ENCODE measurements at regions not wholly inside any gene's neighbourhood (a gene's known extent, or its start where the extent isn't known, plus 50 kb on each side); places are given as distances from the start of the nearest gene placed in this dataset.
"Not testable (repeated sequence)": the region's sequence is repeated elsewhere in the genome, so short reads cannot be mapped to it uniquely, and the experiment has no call there.

GRCh38 chr2:130289780-130290179, 52.9 kb upstream of the IMP4 start:
- no peak for DNase-seq (ENCODE audit: low read depth in 2 of 3, low spot score in 2 of 3)

- DNase-seq (ENCODE audit: low read depth in 2 of 3, low spot score in 2 of 3) = peak in 1 of 3 donors; percentile 1
Measured at GRCh38 chr2:130288467-130289403, 54.0 kb upstream of the IMP4 start.

DNA sequence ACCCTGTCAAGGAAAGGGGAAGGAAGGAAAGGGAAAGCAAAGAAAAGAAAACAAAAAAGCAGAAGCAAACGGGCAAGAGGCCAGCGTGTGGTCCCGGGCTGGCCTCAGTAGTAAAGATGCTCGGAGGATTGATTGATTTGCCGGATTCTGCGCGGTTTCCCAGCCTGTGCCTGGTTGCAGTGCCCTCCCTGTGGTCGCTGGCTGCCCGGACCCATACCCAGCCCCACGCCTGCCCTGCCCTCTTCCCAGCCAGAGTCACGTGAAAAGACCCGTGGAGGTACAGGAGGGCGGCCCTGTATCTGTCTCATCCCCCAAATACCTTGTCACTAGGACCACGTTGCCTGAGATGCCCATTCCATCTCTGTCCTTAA, 55.1 kb upstream of the IMP4 start:
- no peak for DNase-seq (ENCODE audit: low read depth in 2 of 3, low spot score in 2 of 3)

DNA sequence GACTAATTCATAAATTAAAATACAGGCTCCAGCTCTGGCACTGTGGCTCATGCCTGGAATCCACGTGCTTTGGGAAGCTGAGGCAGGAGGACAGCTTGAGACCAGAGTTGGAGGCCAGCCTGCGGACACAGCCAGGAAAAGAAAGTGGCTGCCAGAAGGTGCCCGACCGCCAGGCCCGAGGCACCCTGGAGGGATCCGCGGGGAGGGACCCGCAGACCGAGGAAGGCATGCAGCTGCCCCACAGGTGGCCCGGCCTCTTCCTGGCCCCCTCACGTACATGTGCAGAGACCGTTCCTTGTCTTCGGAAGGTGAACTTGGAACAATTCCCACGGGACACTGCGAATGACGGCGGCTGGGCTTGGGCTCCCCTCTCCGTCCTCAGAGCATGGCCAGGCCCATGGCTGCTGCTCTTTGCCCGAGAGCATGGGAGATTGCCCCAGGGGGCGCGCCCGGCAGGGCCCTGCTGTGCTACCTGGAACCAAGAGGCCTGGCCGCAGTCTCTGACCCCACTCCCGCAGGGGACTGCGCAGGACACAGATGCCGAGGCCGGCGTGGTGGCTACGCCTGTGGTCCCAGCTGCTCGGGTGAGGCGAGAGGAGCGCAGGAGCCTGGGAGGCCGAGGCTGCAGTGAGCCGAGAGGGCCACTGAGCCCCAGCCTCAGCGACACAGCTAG, 55.6 kb upstream of the IMP4 start:
- DNase-seq (ENCODE audit: low read depth in 2 of 3, low spot score in 2 of 3) = no peak

- DNase-seq (ENCODE audit: low read depth in 2 of 3, low spot score in 2 of 3) = not testable (repeated sequence)
Measured at GRCh38 chr2:130283341-130283869, 59.3 kb upstream of the IMP4 start.

GRCh38 chr2:130279551-130279950, 63.1 kb upstream of the IMP4 start:
- DNase-seq (ENCODE audit: low read depth in 2 of 3, low spot score in 2 of 3) = not testable (repeated sequence)

- not testable (repeated sequence) for DNase-seq (ENCODE audit: low read depth in 2 of 3, low spot score in 2 of 3)
Measured at GRCh38 chr2:130268333-130268732, 70.1 kb upstream of the TUBA3E start.

DNA sequence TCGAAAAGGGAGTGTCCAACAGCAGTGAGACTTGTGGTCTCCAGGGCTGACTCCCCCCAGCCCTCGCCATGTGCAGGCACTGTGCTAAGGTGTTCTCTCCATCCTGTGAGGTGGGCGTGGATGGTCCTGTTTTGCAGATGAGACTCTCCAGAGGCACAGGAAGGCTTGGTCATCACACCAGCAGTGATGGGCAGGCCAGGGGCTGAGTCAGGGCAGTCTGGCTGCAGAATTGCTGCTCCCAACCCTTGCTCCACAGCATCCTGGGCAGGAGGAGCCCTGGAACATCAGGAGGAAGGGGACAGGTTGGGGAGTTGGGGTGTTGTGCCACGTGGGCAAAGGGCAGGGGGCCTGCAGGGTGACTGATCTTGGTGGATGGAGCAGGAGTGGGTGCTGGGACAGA, 69.3 kb upstream of the TUBA3E start:
- DNase-seq (ENCODE audit: low read depth in 2 of 3, low spot score in 2 of 3) = not testable (repeated sequence)

DNA sequence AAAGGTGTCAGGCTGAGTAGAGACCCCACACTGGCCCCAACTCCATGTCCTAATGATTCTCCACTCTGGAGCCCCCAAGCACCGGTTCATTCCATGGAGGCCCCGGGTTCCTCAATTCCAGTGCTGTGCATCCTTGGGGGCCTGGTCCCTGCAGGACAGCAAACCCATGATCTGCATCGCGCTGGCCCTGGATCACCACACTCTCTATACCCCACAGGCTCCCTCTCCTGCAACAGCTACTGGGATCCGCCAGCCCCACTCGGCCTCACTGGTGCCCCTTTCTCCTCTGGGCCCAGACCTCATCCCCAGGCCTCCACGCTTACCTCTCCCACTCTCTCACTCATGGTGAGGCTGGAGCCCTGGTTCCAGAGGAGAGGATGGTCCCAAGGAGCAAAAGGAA, 68.6 kb upstream of the TUBA3E start:
- not testable (repeated sequence) for DNase-seq (ENCODE audit: low read depth in 2 of 3, low spot score in 2 of 3)

DNA sequence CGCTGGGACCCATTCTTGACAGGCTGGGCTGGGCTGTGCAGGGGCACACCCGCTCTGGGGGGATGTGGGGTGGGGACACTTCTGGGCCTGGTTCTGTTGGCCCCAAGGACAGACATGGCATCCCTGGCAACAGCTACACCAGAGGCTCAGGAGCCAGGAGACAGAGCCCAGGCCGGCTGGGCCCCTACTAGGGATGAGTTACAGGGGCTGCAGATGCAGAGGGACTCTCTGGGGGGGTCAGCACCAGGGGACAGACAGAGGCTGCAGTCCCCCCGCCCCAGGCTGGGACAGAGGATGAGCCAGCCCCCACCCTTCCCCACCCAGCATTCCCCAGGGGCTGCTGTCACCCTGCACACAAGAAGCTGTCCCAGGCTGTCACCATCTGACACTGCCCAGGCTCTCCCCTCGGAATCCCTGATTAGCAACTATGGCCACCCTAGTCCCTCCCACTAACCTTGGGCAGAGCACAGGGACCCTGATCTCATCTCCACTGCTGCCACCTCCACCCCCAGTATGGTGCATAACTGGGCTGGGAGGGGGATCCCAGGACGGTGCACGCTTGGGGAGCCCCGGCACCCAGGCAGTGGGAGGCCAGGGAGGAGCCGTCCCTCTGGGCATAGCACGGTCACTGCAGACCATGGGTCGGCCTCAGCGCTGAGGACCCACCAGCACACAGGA, 67.5 kb upstream of the TUBA3E start:
- not testable (repeated sequence) for DNase-seq (ENCODE audit: low read depth in 2 of 3, low spot score in 2 of 3)

DNA sequence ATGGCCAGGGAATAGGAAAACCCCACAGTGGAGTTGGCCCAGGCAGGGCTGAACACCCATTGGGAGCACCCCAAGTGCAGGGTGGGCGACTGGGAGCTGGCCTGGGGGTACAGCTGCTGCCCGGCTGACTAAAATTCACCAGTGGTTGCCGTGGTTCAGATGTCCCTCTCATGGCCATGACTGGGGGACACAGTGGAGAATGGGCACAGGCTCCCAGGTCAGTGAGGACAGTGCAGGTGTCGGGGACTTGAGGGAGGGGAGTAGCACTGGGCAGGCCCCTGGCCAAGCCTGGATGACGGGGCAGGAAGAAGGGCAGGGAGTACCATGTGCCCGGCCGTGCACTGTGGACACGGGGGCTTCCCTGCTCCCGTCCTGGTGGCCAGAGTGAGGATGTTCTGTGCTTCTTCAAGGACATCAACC, 66.7 kb upstream of the TUBA3E start:
- not testable (repeated sequence) for DNase-seq (ENCODE audit: low read depth in 2 of 3, low spot score in 2 of 3)

GRCh38 chr2:130264501-130264900, 66.3 kb upstream of the TUBA3E start:
- DNase-seq (ENCODE audit: low read depth in 2 of 3, low spot score in 2 of 3) = no peak

DNA sequence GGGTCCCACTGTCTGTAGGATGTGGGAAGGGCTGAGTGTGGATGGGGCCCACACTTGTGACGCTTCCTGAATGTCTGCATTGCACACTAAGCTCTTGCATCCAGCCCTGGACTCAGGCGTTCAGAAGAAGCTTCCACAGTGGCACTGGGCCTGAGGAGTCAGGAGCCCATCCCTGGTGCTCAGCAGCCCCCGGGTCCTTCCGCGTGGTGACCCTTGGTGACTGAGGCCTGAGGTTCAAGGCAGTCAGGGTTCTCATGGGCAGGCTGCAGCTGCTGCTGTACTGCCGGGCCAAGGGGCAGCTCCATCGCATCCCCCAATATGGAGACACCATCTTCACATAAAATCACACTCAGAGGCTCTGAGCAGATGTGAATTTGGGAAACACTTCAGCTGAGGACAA, 65.8 kb upstream of the TUBA3E start:
- no peak for DNase-seq (ENCODE audit: low read depth in 2 of 3, low spot score in 2 of 3)

DNA sequence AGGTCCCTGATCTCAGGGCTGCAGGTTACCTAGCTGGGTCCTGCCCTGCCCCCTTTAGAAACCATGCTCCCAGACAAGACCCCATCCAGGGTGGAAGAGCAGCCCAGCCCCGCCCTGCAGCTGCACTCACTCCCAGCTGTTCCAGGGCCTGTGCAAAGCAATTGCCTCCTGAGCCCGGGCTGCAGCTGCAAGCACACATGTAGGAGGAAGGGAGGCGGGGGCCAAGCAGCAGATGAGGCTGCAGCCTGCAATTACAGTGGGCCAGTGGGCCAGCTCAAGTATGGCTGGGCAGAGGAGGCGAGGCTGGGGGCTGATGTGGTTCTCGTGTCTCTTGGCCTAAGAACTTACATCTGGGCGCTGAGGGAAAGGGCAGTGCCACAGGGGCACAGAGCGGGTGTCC, 65.4 kb upstream of the TUBA3E start:
- no peak for DNase-seq (ENCODE audit: low read depth in 2 of 3, low spot score in 2 of 3)

- no peak for DNase-seq (ENCODE audit: low read depth in 2 of 3, low spot score in 2 of 3)
Measured at GRCh38 chr2:130261970-130262760, 63.9 kb upstream of the TUBA3E start.

DNA sequence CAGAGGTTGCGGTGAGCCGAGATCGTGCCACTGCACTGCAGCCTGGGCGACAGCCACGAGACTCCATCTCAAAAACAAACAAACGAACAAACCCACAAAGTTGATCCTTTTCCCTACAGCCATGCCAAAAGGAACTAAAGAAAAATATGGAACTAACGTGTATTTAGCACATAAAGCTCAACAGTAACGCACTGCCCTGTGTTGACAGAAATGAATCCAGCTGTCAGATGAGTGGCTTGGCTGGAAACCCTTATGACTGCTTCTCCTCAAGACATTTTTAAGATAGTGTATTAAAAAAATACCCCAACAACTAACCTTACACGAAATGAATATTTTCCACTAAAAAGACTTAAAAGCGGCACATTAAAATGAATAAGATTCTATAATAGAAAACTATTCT, 62.9 kb upstream of the TUBA3E start:
- no peak for DNase-seq (ENCODE audit: low read depth in 2 of 3, low spot score in 2 of 3)

DNA sequence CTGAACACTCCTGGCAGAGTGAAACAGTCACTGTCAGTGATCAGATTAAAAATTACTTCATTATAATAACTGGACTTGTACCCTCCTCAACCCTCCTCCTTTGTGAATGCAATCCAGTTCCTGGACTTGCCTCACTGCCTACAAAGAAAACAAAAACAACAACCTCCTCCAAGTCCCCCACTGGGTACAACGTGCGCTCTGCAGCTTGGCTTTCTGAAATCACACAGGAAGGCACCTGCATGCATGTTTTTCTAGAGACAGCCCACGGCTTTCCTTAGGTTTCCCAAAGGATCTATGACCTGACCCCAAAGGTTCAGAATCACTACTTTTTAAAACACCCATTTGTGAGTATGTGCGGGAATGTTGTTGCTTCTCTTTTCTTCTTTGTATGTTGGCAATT, 61.4 kb upstream of the TUBA3E start:
- DNase-seq (ENCODE audit: low read depth in 2 of 3, low spot score in 2 of 3) = no peak

- no peak for DNase-seq (ENCODE audit: low read depth in 2 of 3, low spot score in 2 of 3)
Measured at GRCh38 chr2:130258356-130258755, 60.1 kb upstream of the TUBA3E start.

DNA sequence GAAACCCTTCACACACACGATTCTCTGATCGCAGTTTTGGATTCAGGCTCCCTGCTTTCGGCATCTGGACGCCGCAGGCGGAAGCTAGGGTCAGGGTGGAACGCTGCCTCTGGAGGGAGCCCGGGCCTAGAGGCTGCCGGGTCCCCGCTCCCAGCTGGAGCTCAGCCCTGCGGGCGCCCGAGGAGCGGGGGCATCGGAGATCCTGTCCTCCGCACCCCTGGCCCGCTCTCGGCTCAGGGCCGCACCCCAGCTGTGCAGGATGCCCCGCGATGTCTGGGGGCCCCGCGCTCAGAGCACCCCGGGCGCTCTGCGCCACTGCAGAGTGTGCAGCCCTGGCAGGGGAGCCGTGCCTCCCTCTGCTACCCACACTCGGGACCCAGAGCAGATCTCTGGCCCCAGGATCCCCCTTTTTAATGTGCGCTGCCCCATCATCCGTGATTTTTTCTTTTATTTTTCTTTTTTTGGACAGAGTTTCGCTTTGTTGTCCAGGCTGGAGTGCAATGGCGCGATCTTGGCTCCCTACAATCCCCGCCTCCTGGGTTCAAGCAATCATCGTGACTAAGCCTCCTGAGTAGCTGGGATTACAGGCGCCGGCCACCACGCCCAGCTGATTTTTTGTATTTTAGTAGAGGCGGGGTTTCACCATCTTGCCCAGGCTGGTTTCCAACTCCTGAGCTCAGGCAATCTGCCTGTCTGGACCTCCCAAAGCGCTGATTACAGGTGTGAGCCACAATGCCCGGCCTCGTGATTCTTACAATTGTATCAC, 54.8 kb upstream of the TUBA3E start:
- DNase-seq (ENCODE audit: low read depth in 2 of 3, low spot score in 2 of 3) = no peak
